IMR-90 (cell line): ENCODE measurements at regions not wholly inside any gene's neighbourhood (a gene's known extent, or its start where the extent isn't known, plus 50 kb on each side); places are given as distances from the start of the nearest gene placed in this dataset.

Experiments used
- ATAC-seq: fragments of 200-7000 bp; cut with Tn5 transposase; 2 replicates; pipeline ENCODE4 v1.9.1; 2020; ENCODE audit warnings: low read depth, mild to moderate bottlenecking, moderate library complexity
- BruUV-seq: library from RNA; stranded (reverse); fragments of 400-500 nt; replicated peaks from 2 replicates; lab custom pipeline; 2021; lab: Mats Ljungman, UMichigan
- CTCF ChIA-PET: fragments of 300-600 bp; formaldehyde crosslinking; extraction: SDS; loops from one replicate; lab custom pipeline; 2021; ENCODE audit warnings: antibody characterized with exemption; lab: Yijun Ruan, JAX
- POLR2A ChIA-PET: fragments of 300-600 bp; sonication (Branson Sonifier 250); formaldehyde crosslinking; loops from one replicate; lab custom pipeline; 2022; ENCODE audit warnings: antibody characterized with exemption; ENCODE audit not compliant: unreplicated experiment; lab: Charles Lee
- DNase-seq: peaks from one replicate; pipeline ENCODE4 v3.0.0; 2013
- H2AFZ ChIP-seq: replicated peaks from 2 replicates; pipeline ENCODE3; 2013; ENCODE audit warnings: low read length, mild to moderate bottlenecking; ENCODE audit not compliant: poor library complexity
- H2AK5ac ChIP-seq: 2 replicates; pipeline ENCODE4 v1.6.1; 2013; ENCODE audit warnings: low read depth, low read length, inconsistent platforms
- H2AK9ac ChIP-seq: replicated peaks from 2 replicates; pipeline ENCODE3; 2013; ENCODE audit warnings: mild to moderate bottlenecking, low read depth, low read length, moderate library complexity; ENCODE audit not compliant: poor library complexity
- H2BK120ac ChIP-seq: 2 replicates; pipeline ENCODE4 v1.6.1; 2013; ENCODE audit warnings: low read depth, low read length, inconsistent platforms
- H2BK15ac ChIP-seq: 3 replicates; pipeline ENCODE4 v1.6.1; 2013; ENCODE audit warnings: low read depth, low read length, inconsistent platforms
- H2BK20ac ChIP-seq: 2 replicates; pipeline ENCODE4 v1.6.1; 2013; ENCODE audit warnings: low read depth, mild to moderate bottlenecking, inconsistent platforms, low read length, moderate library complexity
- H2BK5ac ChIP-seq: 2 replicates; pipeline ENCODE4 v1.6.1; 2013; ENCODE audit warnings: mild to moderate bottlenecking, low read depth, low read length, inconsistent platforms; ENCODE audit not compliant: poor library complexity, severe bottlenecking
- H3K14ac ChIP-seq: replicated peaks from 2 replicates; pipeline ENCODE4 v1.6.1; 2013; ENCODE audit warnings: low read depth, low read length, inconsistent platforms
- H3K18ac ChIP-seq: 2 replicates; pipeline ENCODE4 v1.6.1; 2013; ENCODE audit warnings: low read depth, low read length, control low read depth
- H3K23ac ChIP-seq: 2 replicates; pipeline ENCODE4 v1.6.1; 2013; ENCODE audit warnings: low read depth, low read length, inconsistent platforms
- H3K27ac ChIP-seq: 2 replicates; pipeline ENCODE4 v1.5.1; 2013; ENCODE audit warnings: mild to moderate bottlenecking, control low read depth, low read length; ENCODE audit not compliant: insufficient read depth
- H3K27me3 ChIP-seq: 2 replicates; pipeline ENCODE4 v1.6.1; 2013; ENCODE audit warnings: low read length; ENCODE audit not compliant: control insufficient read depth, insufficient read depth
- H3K36me3 ChIP-seq: 2 replicates; pipeline ENCODE4 v1.6.1; 2013; ENCODE audit warnings: low read length, mixed read lengths; ENCODE audit not compliant: control insufficient read depth, insufficient read depth
- H3K4ac ChIP-seq: 2 replicates; pipeline ENCODE4 v1.6.1; 2013; ENCODE audit warnings: low read depth, low read length, inconsistent platforms
- H3K4me1 ChIP-seq: 2 replicates; pipeline ENCODE4 v1.6.1; 2013; ENCODE audit warnings: low read length, mixed read lengths; ENCODE audit not compliant: control insufficient read depth, insufficient read depth
- H3K4me2 ChIP-seq: 2 replicates; pipeline ENCODE4 v1.6.1; 2013; ENCODE audit warnings: low read depth, mild to moderate bottlenecking, control low read depth, low read length, moderate library complexity
- H3K4me3 ChIP-seq: 2 replicates; pipeline ENCODE4 v1.5.1; 2013; ENCODE audit warnings: low read depth, mild to moderate bottlenecking, control low read depth, low read length, moderate library complexity; ENCODE audit not compliant: insufficient read depth
- H3K56ac ChIP-seq: 2 replicates; pipeline ENCODE4 v1.6.1; 2013; ENCODE audit warnings: low read length, inconsistent platforms; ENCODE audit not compliant: insufficient read depth; ENCODE audit errors: extremely low read depth
- H3K79me1 ChIP-seq, 2 experiments: 2 replicates each; pipeline ENCODE4 v1.6.1; 2013; ENCODE audit warnings: low read length in 2 of 2, inconsistent platforms in 1 of 2, low read depth in 1 of 2
- H3K9ac ChIP-seq: 2 replicates; pipeline ENCODE4 v1.6.1; 2013; ENCODE audit warnings: low read depth, low read length, control low read depth
- H3K9me1 ChIP-seq: 2 replicates; pipeline ENCODE4 v1.6.1; 2013; ENCODE audit warnings: low read length, inconsistent platforms; ENCODE audit not compliant: insufficient read depth
- H3K9me3 ChIP-seq: 2 replicates; pipeline ENCODE4 v1.6.1; 2013; ENCODE audit warnings: low read length; ENCODE audit not compliant: control insufficient read depth, insufficient read depth
- H4K20me1 ChIP-seq: 2 replicates; pipeline ENCODE4 v1.6.1; 2013; ENCODE audit warnings: low read length, inconsistent platforms; ENCODE audit not compliant: insufficient read depth
- H4K5ac ChIP-seq: 2 replicates; pipeline ENCODE4 v1.6.1; 2013; ENCODE audit warnings: mild to moderate bottlenecking, low read depth, low read length, control low read depth
- H4K8ac ChIP-seq, 2 experiments: 2 replicates each; pipeline ENCODE4 v1.6.1; 2013; ENCODE audit warnings: low read depth in 2 of 2, low read length in 2 of 2, control low read depth in 1 of 2, inconsistent platforms in 1 of 2
- H4K91ac ChIP-seq: 2 replicates; pipeline ENCODE4 v1.6.1; 2013; ENCODE audit warnings: low read depth, low read length, inconsistent platforms; ENCODE audit not compliant: insufficient read depth
- CHD1 ChIP-seq: IDR thresholded peaks from 2 replicates; pipeline ENCODE4 v1.6.1; 2012; ENCODE audit warnings: low read depth, low read length, improper control_type of control experiment
- ELK1 ChIP-seq: fragments of 150-350 bp; IDR thresholded peaks from 2 replicates; pipeline ENCODE4 v1.6.1; 2016; ENCODE audit warnings: low read depth, mild to moderate bottlenecking, low read length, moderate library complexity, borderline replicate concordance
- FOS ChIP-seq: fragments of 150-350 bp; IDR thresholded peaks from 2 replicates; pipeline ENCODE4 v1.6.1; 2016; ENCODE audit warnings: low read depth, low read length
- MAZ ChIP-seq: IDR thresholded peaks from 2 replicates; pipeline ENCODE4 v1.6.1; 2012; ENCODE audit warnings: low read depth, mild to moderate bottlenecking, low read length, improper control_type of control experiment, moderate library complexity, borderline replicate concordance
- MXI1 ChIP-seq: IDR thresholded peaks from 2 replicates; pipeline ENCODE4 v1.6.1; 2012; ENCODE audit warnings: low read depth, mild to moderate bottlenecking, low read length, moderate library complexity, borderline replicate concordance
- NFE2L2 ChIP-seq: fragments of 150-350 bp; IDR thresholded peaks from 2 replicates; pipeline ENCODE4 v1.6.1; 2016; ENCODE audit warnings: low read depth, mild to moderate bottlenecking, low read length
- USF2 ChIP-seq: fragments of 150-350 bp; IDR thresholded peaks from 2 replicates; pipeline ENCODE4 v1.6.1; 2017; ENCODE audit warnings: mild to moderate bottlenecking, antibody characterized with exemption, low read length, low read depth
- WGBS, 2 experiments: methylation state at CpG; one replicate each; pipeline versions ENCODE4 v1.1.5 to v1.1.7; 2013; ENCODE audit warnings: missing lambda C conversion rate in 2 of 2; ENCODE audit not compliant: insufficient read length in 1 of 2; ENCODE audit errors: extremely low coverage in 2 of 2; 5-methylcytosine and 5-hydroxymethylcytosine counted together
- dilution Hi-C: fragments of 300-500 bp; cut with HindIII; formaldehyde crosslinking; loops from one replicate; pipeline ENCODE4 v1.14.3; 2018; ENCODE audit warnings: low sequenced_read_pairs; ENCODE audit not compliant: unreplicated experiment
- in situ Hi-C: fragments of 300-500 bp; cut with MboI; formaldehyde crosslinking; loops from 3 replicates; pipeline ENCODE4 v1.14.3; 2019; ENCODE audit warnings: low sequenced_read_pairs, inconsistent platforms, mixed read lengths
- intact Hi-C: fragments of 100-400 bp; cut with micrococcal nuclease; formaldehyde crosslinking; loops from 2 replicates; pipeline ENCODE4 v1.10.0; 2022

GRCh38 chr20:56922497-56922896, 293.4 kb downstream of the TFAP2C start:
- Histone ChIP-seq H3K9me1 (no peaks in the 10 kb centered on the region), H4K20me1 (no peaks in the 10 kb centered on the region), H3K27ac (no peak overlapping the region), H3K79me1 (no peaks in the 10 kb centered on the region), H2AFZ (no peak overlapping the region), H3K9me3 (no peaks in the 10 kb centered on the region), H2AK5ac (no peak overlapping the region), H3K4me2 (no peak overlapping the region), H3K18ac (no peak overlapping the region), H2BK120ac (no peak overlapping the region), H4K5ac (no peak overlapping the region), H2AK9ac (no peak overlapping the region), H2BK20ac (no peak overlapping the region), H4K8ac (no peak overlapping the region), H3K36me3 (no peaks in the 10 kb centered on the region), H3K9ac (no peak overlapping the region), H2BK15ac (no peak overlapping the region), H3K27me3 (peaks cover 26% of the 10 kb centered on the region), H4K91ac (no peak overlapping the region), H3K4me1 (no peaks in the 10 kb centered on the region), H2BK5ac (no peak overlapping the region), H3K4ac (no peak overlapping the region), H3K4me3 (no peak overlapping the region), H3K14ac (no peak overlapping the region), H3K56ac (no peak overlapping the region), H3K23ac (no peak overlapping the region)
- ATAC-seq (no peak), DNase-seq (no peak)
- TF ChIP-seq ELK1 (no peak), MXI1 (no peak), MAZ (no peak), NFE2L2 (no peak), USF2 (no peak), FOS (no peak), CHD1 (no peak)
- WGBS, 2 experiments: 13% methylated on average over 5 of the region's 9 CpGs; no CpG with 5 or more reads in 1 of the 2 experiments
- ChIA-PET POLR2A (no interaction called here), CTCF (no interaction called here)
- in situ Hi-C loops (no loop called here), dilution Hi-C loops (no loop called here), intact Hi-C loops (no loop called here)
- BruUV-seq: no TSS peak
